ENCODE measurements at regions not wholly inside any gene's neighbourhood (a gene's known extent, or its start where the extent isn't known, plus 50 kb on each side); places are given as distances from the start of the nearest gene placed in this dataset.

GRCh38 chr11:11057472-11057854 lies 199.6 kb upstream of the ZBED5 start (continued):
- no peak for TF ChIP-seq TSHZ2 (CRISPR knock-in tag; IDR thresholded peaks at IDR 0.05)
- TF ChIP-seq ZNF565 (CRISPR knock-in tag; conservative IDR thresholded peaks at IDR 0.05; ENCODE audit: low read depth) = no peak
- no peak for TF ChIP-seq ESRRG (CRISPR knock-in tag; IDR thresholded peaks at IDR 0.05)
- no peak for TF ChIP-seq PATZ1 (CRISPR knock-in tag; IDR thresholded peaks at IDR 0.05; ENCODE audit: borderline replicate concordance)
- TF ChIP-seq ZC3H10 (CRISPR knock-in tag; IDR thresholded peaks at IDR 0.05) = no peak
- TF ChIP-seq TCF4 (CRISPR knock-in tag; IDR thresholded peaks at IDR 0.05; ENCODE audit: borderline replicate concordance) = no peak
- no peak for TF ChIP-seq PPARA (CRISPR knock-in tag; IDR thresholded peaks at IDR 0.05; ENCODE audit: borderline replicate concordance)
- TF ChIP-seq ZFP30 (CRISPR knock-in tag; IDR thresholded peaks at IDR 0.05) = no peak
- no peak for TF ChIP-seq ISL1 (CRISPR knock-in tag; IDR thresholded peaks at IDR 0.05)
- TF ChIP-seq OSR1 (CRISPR knock-in tag; IDR thresholded peaks at IDR 0.05) = no peak
- no peak for TF ChIP-seq ARNTL (CRISPR knock-in tag; IDR thresholded peaks at IDR 0.05; ENCODE audit: borderline replicate concordance, low read depth)

DNA sequence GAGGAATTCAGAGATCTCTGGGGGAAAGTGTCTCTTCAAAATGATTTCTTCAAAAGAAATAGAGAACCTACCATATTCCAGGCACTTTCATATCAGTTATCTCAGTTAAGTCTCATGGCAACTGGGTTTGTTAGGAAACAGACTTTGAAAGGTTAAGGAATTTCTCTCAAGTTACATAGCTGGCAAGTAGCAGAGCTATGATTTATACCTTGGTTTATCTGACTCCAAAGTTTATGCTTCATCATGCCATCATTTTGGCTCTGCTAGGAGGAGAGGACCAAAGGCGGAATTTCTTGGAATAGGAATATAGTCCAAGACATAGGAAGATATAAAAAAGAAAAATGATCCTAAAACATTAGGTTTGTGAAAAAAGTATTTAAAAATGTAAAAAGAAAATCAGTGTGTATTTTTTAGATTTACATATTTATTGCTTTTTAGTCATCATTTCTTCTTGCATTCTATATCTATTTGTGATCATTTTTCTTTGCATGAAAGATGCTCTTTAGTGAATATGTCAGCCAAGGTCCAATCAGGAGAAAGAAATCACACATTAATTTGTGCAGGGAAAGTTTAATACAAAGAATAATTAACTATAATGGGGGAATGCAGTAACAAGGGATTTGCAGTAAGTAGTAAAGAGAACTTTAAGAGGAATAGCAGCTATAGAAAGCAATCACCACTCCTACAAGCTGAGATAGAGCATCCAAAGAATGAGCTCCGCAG lies 199.1 kb upstream of the ZBED5 start:
- no peak for ATAC-seq

More for the DNA sequence above, 199.1 kb upstream of the ZBED5 start:
- TF ChIP-seq, protein P1, sequence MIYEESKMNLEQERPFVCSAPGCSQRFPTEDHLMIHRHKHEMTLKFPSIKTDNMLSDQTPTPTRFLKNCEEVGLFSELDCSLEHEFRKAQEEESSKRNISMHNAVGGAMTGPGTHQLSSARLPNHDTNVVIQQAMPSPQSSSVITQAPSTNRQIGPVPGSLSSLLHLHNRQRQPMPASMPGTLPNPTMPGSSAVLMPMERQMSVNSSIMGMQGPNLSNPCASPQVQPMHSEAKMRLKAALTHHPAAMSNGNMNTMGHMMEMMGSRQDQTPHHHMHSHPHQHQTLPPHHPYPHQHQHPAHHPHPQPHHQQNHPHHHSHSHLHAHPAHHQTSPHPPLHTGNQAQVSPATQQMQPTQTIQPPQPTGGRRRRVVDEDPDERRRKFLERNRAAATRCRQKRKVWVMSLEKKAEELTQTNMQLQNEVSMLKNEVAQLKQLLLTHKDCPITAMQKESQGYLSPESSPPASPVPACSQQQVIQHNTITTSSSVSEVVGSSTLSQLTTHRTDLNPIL (CRISPR knock-in tag; IDR thresholded peaks at IDR 0.05; ENCODE audit: low read depth) = no peak
- TF ChIP-seq ARNTL (CRISPR knock-in tag; IDR thresholded peaks at IDR 0.05; ENCODE audit: borderline replicate concordance, low read depth) (no peak), PPARA (CRISPR knock-in tag; IDR thresholded peaks at IDR 0.05; ENCODE audit: borderline replicate concordance) (no peak), GLIS3 (CRISPR knock-in tag; IDR thresholded peaks at IDR 0.05) (no peak), ZNF8 (CRISPR knock-in tag; IDR thresholded peaks at IDR 0.05) (no peak), CSDC2 (CRISPR knock-in tag; IDR thresholded peaks at IDR 0.05) (no peak), TOX (CRISPR knock-in tag; IDR thresholded peaks at IDR 0.05; ENCODE audit: borderline replicate concordance) (no peak), CSRNP3 (CRISPR knock-in tag; IDR thresholded peaks at IDR 0.05) (no peak), BACH2 (CRISPR knock-in tag; IDR thresholded peaks at IDR 0.05; ENCODE audit: borderline replicate concordance) (no peak), SNAI2 (CRISPR knock-in tag; IDR thresholded peaks at IDR 0.05) (no peak), ZFP30 (CRISPR knock-in tag; IDR thresholded peaks at IDR 0.05) (no peak), RARB (CRISPR knock-in tag; IDR thresholded peaks at IDR 0.05) (no peak), ZNF565 (CRISPR knock-in tag; conservative IDR thresholded peaks at IDR 0.05; ENCODE audit: low read depth) (no peak), ZFP3 (CRISPR knock-in tag; IDR thresholded peaks at IDR 0.05) (no peak), ISL1 (CRISPR knock-in tag; IDR thresholded peaks at IDR 0.05) (no peak), OSR1 (CRISPR knock-in tag; IDR thresholded peaks at IDR 0.05) (no peak), ESRRG (CRISPR knock-in tag; IDR thresholded peaks at IDR 0.05) (no peak), PATZ1 (CRISPR knock-in tag; IDR thresholded peaks at IDR 0.05; ENCODE audit: borderline replicate concordance) (no peak), ZNF70 (CRISPR knock-in tag; IDR thresholded peaks at IDR 0.05) (no peak), TSHZ2 (CRISPR knock-in tag; IDR thresholded peaks at IDR 0.05) (no peak)

All from SK-N-SH treated with all-trans-retinoic acid at 6 μM for 48 hours (cell line).